Islet precursor cell (in vitro differentiated cells): ENCODE measurements at regions not wholly inside any gene's neighbourhood (a gene's known extent, or its start where the extent isn't known, plus 50 kb on each side); places are given as distances from the start of the nearest gene placed in this dataset.
A peak's percentile ranks its signal among the peaks of the same experiment; 100 is the strongest.
"Not testable (repeated sequence)": the region's sequence is repeated elsewhere in the genome, so short reads cannot be mapped to it uniquely, and the experiment has no call there.

ENCODE experiments used
- DNase-seq: peaks from one replicate; pipeline ENCODE4 v3.0.0-alpha.2; 2018

DNA sequence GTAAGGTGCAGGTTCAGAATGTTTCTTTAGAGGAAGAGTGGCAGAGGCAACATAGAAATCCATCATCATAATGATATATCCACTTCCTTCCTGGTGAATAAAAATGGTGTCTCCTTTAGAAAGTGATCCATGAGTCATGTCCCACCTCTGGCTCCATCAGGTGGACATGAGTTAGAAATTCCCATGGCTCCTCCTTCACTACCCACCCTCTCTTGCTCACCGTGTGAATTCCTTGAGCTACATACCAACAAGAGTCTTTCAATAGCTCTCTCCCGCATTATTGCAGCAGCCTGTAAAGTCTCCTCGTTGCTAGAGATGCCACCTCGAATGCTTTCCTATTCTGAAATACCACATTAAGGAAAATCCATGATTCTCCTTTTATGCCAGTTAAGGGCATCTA is 317.6 kb downstream of the LNPK start:
- DNase-seq, result no peak

DNA sequence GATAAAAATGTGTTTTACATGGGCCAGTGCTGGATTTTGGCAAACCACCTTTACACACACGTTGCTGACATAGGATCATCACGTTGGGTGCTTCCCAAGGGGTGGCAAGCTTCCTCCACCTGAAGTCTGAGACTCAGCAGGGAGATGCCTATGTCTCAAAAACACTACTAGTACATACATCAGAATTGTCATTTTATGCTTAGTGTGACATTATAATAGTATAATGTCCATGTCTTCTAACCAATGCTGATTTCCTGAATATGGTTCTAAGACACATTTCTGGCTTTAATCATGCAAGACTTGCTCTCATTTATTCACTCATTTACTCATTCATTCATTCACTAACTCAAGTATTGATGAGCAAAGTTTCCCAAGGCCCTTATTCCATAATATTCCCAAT is 322.3 kb downstream of the LNPK start:
- no peak for DNase-seq

DNA sequence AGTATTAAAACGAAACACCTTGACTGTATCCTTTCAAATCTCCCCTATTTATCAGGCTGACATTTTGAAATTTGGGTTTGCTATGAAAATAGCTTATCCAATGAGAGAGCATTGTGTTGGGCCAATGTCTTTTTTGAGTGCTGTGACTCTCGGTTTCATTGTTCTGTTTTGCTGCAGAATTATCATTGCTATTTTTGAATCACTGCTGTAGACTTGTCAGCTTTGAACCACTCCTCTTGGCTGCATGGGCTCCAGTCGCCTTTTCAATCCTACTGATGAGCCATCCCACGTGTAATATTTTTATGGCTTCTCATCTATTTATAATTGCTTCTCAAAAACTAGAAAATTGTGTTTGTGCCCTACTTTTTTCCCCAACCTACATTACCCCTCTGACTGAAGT is 322.8 kb downstream of the LNPK start:
- no peak for DNase-seq

DNA sequence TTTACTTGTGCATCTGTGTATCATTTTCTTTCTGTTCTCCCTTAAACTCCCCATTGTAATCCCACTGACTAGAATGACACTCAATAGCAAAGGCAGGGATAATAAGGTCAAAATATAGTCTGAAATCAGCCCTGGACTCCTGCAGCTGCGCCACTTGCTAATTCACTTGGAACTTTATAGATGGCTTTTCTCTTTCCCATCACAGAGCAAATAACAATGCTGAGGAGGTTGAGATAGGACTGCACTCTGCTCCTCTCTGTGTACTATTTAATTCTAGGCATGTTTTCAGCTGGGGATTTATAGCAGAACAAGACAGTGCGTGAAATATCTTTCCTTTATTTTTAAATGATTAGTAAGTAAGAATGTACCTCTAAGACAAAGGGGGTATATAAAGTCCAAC is 324.2 kb downstream of the LNPK start:
- DNase-seq, result no peak

DNA sequence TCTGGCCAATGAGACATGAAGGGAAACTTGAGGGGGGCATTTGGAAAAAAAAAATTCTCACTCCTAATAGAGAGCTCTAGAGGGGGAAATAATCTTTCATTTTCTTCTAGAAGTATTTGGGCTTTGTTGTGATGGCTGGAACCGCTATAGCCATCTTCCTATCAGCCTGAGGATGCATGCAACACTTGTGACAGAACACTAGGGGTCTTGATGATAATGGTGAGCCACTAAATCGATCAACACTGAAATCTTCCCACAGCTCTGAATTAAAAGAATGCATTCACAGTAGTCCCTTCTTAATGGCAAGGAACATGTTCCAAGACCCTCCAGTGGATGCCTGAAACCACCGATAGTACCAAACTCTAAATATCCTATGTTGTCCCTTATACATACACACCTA is 325.3 kb downstream of the LNPK start:
- no peak for DNase-seq

DNA sequence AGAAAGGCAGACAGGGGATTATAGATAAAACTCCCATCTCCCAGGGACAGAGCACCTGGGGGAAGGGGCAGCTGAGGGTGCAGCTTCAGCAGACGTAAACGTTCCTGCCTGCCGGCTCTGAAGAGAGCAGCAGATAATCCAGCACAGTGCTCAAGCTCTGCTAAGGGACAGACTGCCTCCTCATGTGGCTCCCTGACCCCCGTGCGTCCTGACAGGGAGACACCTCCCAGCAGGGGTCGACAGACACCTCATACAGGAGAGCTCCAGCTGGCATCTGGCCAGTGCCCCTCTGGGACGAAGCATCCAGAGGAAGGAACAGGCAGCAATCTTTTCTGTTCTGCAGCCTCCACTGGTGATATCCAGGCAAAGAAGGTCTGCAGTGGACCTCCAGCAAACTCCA is 333.3 kb downstream of the LNPK start:
- DNase-seq, result not testable (repeated sequence)

DNA sequence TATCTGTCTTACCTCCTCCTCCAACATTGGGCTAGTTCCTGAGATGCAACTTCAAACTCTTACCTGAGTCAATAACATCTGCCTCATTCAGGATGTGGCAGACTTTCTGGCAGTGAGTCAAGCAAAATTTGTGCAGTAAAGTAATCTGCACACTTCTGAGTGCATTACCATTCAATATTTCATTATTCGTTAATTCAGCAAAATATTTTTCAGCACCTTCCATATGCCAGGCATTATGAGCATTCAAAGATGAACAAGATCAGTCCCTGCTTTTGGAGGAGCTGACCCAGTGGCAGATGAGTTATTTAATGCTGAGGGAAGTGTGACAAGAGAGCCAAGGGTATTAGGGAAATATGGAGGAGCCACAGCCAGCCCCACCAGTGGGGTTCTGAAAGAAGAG is 339.7 kb downstream of the LNPK start:
- DNase-seq, result no peak

DNA sequence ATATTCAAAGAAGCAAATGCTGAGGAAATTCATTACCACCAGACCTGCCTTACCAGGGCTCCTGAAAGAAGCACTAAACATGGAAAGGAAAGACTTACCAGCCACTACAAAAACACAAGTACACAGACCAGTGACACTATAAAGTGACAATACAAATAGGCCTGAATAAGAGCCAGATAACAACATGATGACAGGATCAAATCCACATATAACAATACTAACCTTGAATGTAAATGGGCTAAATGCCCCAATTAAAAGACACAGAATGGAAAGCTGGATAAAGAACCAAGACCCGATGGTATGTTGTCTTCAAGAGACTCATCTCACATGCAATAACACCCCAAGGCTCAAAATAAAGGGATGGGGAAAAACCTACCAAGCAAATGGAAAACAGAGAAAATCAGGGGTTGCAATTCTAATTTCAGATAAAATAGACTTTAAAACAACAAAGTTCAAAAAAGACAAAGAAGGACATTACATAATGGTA is 353.4 kb downstream of the LNPK start:
- no peak for DNase-seq

DNA sequence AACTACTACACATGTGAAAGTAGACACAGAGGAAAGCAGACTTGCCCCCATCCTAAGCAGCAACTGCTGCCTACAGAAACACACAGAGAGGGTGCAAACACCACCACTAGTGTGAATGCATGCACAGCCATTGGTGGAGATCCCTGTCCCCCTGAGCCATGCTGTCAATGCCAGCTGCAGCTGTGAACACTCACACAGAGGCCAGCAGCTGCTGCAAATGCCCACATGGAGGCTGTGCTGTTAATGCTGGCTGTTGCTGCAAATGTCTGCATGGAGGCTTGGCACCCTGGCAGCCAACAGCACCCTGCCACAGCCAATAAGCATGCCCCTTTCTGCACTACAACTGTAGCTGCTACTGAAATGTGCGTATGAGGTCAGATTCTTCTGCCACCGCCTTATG is 355.0 kb downstream of the LNPK start:
- no peak for DNase-seq

DNA sequence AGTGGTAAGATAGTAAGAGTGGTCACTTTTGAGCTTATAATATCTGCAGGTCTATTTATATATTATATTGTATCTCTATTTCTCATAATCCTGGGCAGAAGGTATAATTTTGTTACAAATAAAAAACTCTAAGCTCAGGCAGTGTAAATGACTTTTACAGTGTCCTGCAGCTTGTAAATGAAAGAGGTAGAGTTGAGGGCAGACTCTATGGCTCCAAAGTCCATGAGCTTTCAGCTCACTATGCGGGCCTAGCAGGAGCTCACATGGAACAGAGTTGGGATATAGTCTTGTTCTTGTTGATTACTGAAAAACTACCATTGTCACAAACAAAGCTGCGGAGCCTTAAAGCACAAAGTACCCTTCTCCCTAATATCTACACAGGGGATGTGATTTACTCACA is 361.4 kb downstream of the LNPK start:
- DNase-seq, result no peak

DNA sequence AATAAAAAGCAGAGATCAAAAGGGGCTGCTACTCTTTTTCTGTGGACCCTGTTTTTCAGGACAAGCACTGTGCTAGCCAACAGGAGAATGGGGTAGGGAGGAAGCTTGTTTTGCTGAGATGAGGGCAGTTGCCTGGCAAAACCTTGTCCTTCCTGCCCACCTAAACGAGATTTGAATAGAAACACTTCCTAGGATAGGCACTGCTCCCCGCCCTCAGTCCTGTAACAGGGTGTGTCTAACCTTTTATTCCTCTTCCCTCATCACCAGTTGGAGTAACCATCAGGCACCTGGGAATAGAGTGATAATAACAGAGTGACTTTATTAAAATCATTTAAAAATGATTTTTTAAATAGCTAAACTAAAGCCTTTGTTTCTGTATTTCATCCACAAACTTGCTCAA is 368.8 kb downstream of the LNPK start:
- DNase-seq, result no peak

DNA sequence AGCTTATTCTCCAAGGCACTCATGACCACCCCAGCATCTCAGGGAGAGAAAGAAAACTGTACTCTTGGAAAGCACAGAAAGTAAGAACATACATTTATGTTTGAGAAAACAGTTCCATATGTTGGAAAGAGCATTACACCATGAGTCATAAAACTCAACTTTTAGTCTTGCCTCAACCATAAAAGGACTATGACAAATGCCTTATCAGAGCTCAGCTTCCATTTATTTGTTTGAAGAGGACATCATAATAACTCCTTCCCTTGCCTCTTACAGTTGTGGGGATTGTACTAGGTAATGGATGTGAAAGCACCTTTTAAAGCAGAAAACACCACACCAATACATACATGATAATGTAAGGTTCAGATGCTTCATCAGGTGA is 370.8 kb downstream of the LNPK start:
- DNase-seq, result no peak

DNA sequence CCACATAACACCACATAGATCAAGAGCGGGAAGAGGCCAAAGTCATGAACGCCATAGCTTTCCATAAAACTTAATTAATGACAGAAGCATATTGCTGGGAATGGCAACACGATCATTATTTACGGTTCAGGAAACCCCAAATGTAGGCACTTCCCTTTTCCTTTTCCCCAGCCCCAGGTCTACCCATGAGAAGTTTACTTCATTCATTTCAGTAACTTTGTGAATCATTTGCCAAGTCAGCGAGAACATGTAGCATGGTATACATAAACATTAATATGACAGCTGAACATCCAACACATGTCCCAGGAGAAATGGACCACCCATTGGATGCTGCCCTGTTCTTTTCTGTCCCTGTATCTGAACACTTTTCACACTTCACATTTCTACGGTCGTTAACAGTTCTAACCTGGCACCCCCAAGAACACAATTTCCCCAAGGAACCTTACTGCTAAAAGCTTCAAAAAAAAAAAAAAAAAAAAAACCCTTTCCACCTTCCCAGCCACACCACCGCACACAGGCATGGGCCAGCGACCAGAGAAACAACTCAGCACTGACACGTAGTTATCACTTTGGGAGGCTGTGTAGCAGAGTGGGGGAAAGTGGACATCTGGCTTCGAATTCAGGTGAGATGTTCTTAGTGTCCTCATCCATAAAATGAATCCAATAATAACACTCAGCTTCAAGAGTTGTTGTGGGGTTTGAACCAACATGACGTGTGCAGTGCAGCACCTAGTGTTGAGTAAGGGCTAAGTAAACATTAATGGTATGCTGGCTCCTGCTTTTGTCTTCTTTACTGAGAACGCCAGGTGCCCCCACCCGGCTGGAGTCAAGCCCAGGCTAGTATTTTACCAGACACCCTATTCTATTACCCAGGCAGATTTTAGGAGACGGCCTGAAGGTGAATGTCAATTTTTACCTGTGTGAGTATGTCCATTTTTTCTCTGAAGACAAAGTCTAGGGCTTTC is 371.5 kb downstream of the LNPK start:
- DNase-seq, result peak; percentile 60

DNA sequence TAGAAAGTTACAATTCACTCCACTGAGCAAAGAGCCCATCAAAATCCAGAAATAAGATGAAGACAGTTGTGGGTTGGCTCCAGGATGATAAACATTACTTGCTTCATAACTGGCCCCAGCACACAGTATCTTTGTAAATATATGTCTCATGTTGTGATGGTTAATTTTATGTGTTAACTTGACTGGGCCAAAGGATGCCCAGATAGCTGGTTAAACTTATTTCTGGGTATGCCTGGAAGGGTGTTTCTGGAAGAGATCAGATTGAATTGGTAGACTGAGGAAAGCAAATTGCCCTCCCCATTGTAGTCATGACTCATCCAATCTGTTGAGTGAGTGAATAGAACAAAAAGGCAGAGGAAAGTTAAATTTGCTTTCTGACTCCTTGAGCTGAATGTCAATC is 373.8 kb downstream of the LNPK start:
- DNase-seq, result no peak

DNA sequence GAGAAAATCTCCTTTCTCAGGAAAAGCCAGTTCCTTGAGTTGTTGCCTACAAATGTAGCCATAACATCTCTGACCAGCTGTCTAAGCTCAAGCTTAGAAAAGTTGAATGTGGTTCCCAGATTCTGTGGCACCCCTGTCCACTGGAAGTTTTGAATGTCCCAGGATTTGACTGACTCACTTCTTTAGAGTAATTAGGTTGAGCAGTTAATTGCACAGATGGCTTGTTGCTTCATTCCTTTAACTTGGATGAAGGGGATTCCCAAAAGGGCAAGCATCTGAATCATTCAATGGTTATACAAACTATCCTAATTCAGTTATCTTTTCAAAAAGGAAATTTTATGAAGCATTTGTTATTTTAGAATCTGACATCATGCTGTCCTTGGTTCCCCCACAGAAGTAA is 374.7 kb downstream of the LNPK start:
- no peak for DNase-seq

DNA sequence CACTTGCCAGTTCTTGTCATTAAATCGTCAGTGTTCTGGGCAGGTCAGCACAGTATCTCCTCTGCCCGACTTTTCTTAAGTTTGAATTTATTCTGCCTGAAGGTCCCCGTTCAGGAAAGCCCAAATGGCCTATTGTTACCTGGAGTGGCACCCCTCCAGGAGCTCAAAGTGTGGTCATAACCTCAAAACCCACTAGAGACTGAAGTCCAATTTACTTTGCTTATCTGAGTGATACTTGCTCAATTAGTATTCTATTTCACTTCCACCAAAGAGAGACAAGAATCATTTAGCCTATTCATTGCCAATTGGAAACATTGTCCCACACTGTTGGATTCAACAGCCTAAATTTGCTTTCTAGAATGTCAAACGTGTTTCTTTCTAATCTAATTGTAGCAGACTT is 375.3 kb downstream of the LNPK start:
- DNase-seq, result no peak

DNA sequence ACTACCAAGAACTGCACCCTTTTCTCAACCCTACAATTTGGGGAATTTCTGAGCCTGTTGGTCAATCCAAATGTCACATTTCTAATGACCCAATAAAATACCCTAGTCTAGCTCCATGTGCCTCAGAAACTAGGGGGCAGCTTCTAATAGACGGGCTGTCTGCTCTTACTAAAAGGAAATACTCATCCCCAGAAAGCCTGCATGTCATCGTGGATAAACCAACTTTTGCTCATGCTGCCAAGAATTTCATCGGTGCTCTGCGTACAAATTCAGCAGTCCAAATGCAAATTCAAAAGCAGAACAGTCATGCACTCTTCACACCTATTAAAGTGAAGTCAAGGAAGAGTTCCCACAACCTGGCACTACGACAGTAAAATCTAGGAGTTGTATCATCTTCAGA is 377.3 kb downstream of the LNPK start:
- DNase-seq, result no peak

DNA sequence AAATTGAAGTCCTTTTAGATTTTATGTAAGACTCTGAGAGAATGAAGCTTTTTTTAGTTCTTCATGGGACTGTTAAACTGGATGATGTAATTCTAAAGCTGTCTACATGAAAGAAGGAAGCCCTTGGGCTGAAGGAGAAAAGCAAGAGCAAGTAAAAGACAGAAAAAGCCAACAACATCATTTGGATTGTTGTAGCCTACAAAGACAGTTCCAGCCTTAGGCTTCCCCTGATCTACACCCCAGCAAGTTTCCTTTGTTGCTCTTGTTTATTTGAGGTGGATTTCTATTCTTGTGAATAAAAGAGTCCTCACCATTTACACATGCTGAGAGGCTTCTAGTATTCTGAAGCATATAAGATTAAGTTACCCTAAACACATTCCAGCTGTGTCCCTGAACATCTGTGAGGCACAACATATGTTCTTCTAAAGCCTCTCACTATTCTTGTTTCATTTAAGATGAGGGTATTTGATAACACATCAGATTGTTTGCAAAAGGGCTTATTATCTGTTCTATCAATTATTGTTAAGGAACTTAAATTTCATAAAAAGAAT is 377.8 kb downstream of the LNPK start:
- no peak for DNase-seq

DNA sequence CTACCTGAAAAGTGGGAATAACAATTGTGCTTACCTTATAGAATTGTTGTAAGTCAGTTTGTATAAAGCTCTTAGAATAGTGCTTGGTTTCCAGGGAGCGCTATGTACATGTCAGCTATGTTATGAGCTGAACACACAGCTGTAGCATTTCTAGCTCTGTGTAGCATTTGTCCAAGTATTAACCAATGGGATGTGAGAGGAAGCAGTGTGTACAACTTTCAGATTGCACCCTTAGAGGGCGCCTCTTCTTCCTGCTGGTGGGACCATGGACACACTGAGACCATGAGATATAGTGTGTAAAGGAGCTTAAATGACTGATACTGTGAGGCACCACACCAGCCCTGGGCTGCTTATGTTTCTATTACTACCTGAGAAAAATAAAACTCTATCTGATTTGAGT is 380.2 kb downstream of the LNPK start:
- DNase-seq, result no peak

DNA sequence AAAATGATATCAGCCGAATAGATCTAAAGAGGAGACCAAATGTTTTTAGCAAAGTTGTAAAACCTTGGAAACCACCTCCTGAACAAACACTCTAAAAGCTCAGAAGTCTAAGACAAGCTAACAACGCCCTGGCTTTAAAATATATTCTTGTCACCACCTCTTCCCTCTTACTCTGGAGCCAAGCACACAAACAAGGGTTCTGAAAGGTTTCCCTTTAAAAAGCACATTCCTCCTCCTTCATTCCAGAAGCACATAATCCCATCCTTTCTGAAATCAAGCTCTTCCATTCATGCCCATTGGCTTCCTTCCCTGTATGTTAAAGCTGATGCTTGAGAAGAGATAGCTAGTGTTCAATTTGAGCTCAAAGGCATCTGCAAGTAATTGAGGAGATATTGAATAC is 382.0 kb downstream of the LNPK start:
- DNase-seq, result no peak

DNA sequence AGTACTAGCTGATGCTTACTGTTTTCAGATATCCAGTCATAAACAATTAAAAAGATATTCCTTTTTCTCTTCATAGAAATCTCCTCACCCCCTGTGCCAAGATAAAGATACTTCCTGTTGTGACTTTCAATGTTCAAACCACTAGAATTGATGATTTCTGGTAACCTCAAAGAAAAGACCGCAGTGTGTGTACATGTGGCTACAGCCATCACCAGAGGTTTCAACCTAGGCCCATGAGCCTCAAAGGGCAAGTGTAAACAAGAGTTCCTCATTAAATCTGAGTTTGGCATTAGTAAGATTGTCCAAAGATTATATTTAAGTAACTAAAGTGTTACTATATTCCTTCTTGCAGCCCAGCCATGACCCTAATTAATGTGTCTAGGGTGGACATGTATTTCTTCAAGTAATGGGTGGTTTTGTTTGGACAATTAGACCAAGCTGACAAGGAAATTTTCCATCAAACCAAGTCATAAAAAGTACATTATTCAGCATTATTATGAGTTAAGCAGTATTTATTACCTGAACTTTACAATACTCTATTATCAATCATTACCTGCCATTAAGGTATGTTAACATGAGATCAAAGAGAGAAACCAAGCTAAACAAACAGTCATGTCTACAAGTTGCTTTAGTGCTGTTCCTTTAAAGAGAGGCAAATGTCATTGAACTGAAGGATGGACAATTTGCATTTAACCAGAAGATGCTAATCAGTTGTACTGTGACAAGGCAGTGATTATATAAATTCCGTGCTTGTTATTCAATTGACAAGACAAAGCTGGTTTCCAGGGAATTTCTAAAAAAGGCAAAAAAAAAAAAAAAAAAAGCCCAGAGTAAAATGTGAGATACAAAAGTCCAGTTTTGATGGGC is 382.7 kb downstream of the LNPK start:
- no peak for DNase-seq

DNA sequence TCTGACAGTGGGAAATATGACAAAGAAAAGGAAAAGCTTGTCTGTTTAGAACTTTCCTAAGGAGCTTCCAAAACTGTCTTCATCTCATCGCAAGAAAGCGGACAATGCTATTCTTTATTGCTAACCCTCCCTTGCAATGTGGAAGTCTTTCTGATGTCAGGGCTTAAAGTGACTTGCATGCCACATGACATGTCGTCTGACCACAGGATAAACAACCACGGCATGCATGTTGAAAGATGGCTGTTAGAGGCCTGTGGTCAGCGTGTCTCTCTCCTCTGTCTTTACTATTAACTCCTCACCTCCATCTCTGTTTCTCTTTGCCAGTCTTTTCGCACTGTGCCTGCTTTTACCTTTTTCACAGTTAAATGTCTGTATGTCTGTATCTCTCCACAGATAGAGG is 389.8 kb downstream of the LNPK start:
- no peak for DNase-seq

DNA sequence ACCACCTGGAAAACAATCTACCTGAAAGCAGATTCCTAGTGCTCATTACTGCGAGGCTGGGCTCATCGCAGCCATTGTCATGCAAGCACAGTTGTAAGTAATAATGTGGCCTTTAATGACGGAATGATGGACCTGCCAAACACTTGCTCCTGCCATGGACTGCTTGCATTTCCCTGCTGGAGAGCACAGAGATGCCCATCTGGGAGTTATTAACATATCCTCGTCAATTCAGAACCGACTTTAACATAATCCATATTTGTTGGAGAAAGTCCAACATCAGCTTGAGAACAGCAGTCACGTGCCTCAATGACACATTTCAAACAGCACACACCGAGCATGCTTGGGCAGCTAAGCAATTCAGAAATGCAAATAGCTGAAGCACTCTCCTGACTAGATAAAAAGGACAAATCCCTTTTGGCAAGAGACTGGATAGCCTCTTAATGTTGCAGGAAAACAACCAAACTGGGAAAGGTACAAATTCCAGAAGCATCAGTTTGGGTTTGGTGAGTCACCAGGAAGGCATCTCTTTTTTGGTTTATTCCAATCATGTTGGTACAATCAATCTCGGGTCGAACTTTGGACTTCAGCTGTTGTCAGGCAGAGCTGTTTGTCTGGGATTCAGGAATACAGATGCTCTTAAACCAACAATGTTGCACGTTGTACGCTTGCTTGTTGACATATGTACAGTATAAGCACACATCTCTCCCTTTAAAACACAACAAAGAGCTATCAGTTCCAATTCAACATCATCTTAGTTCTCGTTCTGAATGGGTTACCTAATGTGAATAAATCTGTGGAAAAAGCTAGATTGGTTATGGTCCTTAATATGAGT is 395.8 kb downstream of the LNPK start:
- DNase-seq, result peak; percentile 65
